Left lung (tissue), 4 donors: ENCODE measurements at regions not wholly inside any gene's neighbourhood (a gene's known extent, or its start where the extent isn't known, plus 50 kb on each side); places are given as distances from the start of the nearest gene placed in this dataset.

ENCODE experiments used
- ATAC-seq: fragments of 200-7000 bp; cut with Tn5 transposase; one replicate; pipeline ENCODE4 v1.9.1; 2020; ENCODE audit warnings: moderate library complexity
- DNase-seq, 4 donors: peaks; one replicate each; pipeline ENCODE4 v3.0.0-alpha.2; 2013 to 2020
- H3K27ac ChIP-seq, 2 donors: fragments of 200-600 bp; sonication (generic) in 1 of 2; one replicate each; pipeline versions ENCODE4 v1.5.0 to v1.8.0; 2020 to 2021
- H3K27me3 ChIP-seq, 2 donors: fragments of 200-600 bp; sonication (generic) in 1 of 2; one replicate each; pipeline versions ENCODE4 v1.5.0 to v1.8.0; 2020 to 2021
- H3K36me3 ChIP-seq, 2 donors: fragments of 200-600 bp; sonication (generic) in 1 of 2; one replicate each; pipeline versions ENCODE4 v1.5.0 to v1.8.0; 2020 to 2021
- H3K4me1 ChIP-seq, 2 donors: fragments of 200-600 bp; one replicate each; pipeline ENCODE4 v1.8.0; 2021
- H3K4me3 ChIP-seq, 2 donors: fragments of 200-600 bp; sonication (generic) in 1 of 2; one replicate each; pipeline versions ENCODE4 v1.5.0 to v1.8.0; 2020 to 2021; ENCODE audit warnings: mild to moderate bottlenecking in 1 of 2
- H3K9me3 ChIP-seq, 2 donors: fragments of 200-600 bp; sonication (generic) in 1 of 2; one replicate each; pipeline versions ENCODE4 v1.5.0 to v1.8.0; 2020 to 2021
- intact Hi-C, 2 donors: fragments of 100-400 bp; cut with DNase I; formaldehyde crosslinking; loops; one replicate each; pipeline versions ENCODE4 v1.11.2 to v1.14.2; 2022
- TF ChIP-seq, protein P1 (sequence below), 2 donors: fragments of 200-600 bp; sonication (generic) in 1 of 2; IDR thresholded peaks; one replicate each; pipeline versions ENCODE4 v1.5.0 to v1.8.0; 2021; ENCODE audit warnings: antibody characterized with exemption in 2 of 2
- donor health status: DM: no; HTN: yes; CAD: no.
- donor health status: DM: no; HTN: no; CAD: no.

DNA sequence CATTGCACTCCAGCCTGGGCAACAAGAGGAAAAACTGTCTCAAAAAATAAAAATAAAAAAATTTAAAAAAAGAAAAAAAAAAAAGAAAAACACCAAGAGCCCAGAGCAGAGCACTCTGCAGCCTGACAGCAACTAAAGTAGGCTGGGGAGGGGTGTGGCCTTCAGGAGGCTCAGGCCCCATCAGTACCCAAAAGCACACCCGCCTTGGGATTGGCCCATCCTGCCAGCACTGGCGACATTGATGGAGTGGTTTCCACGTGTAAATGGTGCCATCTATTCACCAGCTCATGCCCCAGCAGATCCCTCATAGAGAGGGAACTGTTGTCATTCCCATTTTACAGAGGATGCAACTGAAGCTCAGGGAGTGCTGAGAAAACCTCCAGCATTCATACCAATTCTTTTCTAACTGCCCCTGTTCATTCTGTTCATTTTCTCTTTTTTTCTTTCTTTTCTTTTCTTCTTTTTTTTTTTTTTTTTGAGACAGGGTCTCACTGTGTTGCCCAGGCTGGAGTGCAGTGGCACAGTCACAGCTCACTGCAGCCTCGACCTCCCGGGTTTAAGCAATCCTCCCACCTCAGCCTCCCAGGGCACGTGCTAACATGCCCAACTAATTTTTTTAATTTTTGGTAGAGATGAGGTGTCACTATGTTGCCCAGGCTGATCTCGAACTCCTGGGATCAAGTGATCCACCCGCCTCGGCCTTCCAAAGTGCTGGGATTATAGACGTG lies 89.3 kb downstream of the IRF2BPL start:
- intact Hi-C loops = no loop called here

GRCh38 chr14:76938092-76938500 lies 90.4 kb downstream of the IRF2BPL start:
- Histone ChIP-seq H3K4me3 (no peak overlapping the region), H3K9me3 (no peaks in the 10 kb centered on the region), H3K4me1 (peaks cover 0 to 3% of the 10 kb centered on the region in 2 donors), H3K36me3 (no peaks in the 10 kb centered on the region), H3K27me3 (no peaks in the 10 kb centered on the region), H3K27ac (no peak overlapping the region)
- TF ChIP-seq, protein P1, sequence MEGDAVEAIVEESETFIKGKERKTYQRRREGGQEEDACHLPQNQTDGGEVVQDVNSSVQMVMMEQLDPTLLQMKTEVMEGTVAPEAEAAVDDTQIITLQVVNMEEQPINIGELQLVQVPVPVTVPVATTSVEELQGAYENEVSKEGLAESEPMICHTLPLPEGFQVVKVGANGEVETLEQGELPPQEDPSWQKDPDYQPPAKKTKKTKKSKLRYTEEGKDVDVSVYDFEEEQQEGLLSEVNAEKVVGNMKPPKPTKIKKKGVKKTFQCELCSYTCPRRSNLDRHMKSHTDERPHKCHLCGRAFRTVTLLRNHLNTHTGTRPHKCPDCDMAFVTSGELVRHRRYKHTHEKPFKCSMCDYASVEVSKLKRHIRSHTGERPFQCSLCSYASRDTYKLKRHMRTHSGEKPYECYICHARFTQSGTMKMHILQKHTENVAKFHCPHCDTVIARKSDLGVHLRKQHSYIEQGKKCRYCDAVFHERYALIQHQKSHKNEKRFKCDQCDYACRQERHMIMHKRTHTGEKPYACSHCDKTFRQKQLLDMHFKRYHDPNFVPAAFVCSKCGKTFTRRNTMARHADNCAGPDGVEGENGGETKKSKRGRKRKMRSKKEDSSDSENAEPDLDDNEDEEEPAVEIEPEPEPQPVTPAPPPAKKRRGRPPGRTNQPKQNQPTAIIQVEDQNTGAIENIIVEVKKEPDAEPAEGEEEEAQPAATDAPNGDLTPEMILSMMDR (IDR thresholded peaks at IDR 0.05) = no peak
- ATAC-seq = no peak
- no peak for DNase-seq
- intact Hi-C loops = no loop called here

More for the DNA sequence above, 89.3 kb downstream of the IRF2BPL start:
- Histone ChIP-seq H3K4me1 (peaks cover 0 to 3% of the 10 kb centered on the region in 2 donors), H3K36me3 (no peaks in the 10 kb centered on the region), H3K27ac (no peak overlapping the region), H3K27me3 (no peaks in the 10 kb centered on the region), H3K9me3 (no peaks in the 10 kb centered on the region), H3K4me3 (no peak overlapping the region)
- ATAC-seq = no peak
- TF ChIP-seq, protein P1 (IDR thresholded peaks at IDR 0.05) = no peak
- no peak for DNase-seq

DNA sequence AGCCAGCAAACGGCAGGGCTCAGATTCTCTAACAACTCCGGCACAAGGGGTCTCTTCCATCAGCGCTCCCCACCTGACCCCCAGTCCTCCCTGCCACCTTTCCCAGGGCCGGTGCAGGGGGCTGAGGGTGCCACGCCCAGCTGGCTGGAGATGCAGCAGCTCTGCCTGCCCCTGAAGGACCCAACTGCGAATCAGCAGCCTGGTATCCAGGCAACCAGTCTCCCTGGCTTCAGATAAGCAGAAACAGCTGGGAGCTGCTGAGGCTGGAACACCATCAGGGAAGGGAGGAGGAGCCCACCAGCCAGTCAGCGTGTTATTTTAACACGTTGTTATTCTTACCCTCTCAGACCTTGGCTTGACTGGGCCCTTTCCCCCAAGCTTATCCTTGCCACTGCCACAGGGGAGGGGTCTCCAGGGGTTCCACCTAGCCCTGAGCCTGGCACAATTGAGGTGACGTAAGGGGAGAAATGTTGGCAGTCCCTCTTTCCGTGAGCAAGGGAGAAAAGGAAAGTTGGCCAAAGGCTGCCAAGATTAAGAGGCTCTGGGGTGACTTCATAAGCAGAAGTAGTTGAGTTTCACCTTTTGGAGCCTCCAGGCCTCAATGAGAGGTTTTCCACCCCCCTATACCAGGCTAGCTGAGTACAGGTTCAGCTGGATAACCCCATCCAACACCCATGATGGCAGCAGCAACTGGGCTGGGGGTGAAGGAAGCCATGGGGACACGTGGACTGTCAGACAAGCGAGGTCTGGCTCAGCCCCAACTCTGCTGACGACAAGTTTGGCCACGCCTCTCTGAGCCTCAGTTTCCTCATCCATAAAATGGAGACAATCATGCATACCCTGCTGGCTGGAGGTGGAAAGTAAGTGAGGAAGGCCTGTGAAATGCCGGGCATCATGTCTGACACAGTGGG lies 91.1 kb downstream of the IRF2BPL start:
- no peak overlapping the region for H3K4me3 ChIP-seq
- no peaks in the 10 kb centered on the region for H3K27me3 ChIP-seq
- no peaks in the 10 kb centered on the region for H3K36me3 ChIP-seq
- intact Hi-C loops = no loop called here
- TF ChIP-seq, protein P1 (IDR thresholded peaks at IDR 0.05) = no peak
- peak; percentile 73 for ATAC-seq
- DNase-seq = peak in 2 of 4 donors; percentile 88 to 96
- peaks cover 0 to 3% of the 10 kb centered on the region in 2 donors for H3K4me1 ChIP-seq
- H3K9me3 ChIP-seq = no peaks in the 10 kb centered on the region
- H3K27ac ChIP-seq = no peak overlapping the region

DNA sequence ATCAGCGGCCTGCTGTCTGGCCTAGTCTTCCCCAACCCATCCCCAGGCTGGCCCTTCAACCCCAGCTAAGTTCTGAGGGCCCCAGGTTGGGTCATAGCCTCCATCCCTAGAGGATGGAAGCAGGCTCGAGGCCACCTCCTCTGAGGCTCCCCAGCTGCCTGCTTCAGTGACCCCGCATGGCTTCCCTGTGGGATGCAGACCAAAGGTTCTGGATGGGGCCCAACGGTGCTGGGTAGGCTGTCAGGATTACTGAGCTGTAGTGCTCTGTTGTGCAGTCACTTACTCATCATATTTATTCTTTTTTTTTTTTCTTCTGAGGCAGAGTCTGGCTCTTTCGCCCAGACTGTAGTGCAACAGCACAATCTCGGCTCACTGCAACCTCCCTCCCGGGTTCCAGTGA lies 92.0 kb downstream of the IRF2BPL start:
- Histone ChIP-seq H3K4me1 (peaks cover 0 to 3% of the 10 kb centered on the region in 2 donors), H3K9me3 (no peaks in the 10 kb centered on the region), H3K27me3 (no peaks in the 10 kb centered on the region), H3K4me3 (no peak overlapping the region), H3K36me3 (no peaks in the 10 kb centered on the region), H3K27ac (no peak overlapping the region)
- TF ChIP-seq, protein P1 (IDR thresholded peaks at IDR 0.05) = no peak
- no peak for DNase-seq
- intact Hi-C loops = no loop called here
- ATAC-seq = peak; percentile 43

GRCh38 chr14:76933515-76933914 lies 95.0 kb downstream of the IRF2BPL start:
- ATAC-seq = no peak
- peaks cover 0 to 15% of the 10 kb centered on the region in 2 donors for H3K4me1 ChIP-seq
- TF ChIP-seq, protein P1 (IDR thresholded peaks at IDR 0.05) = no peak

More at GRCh38 chr14:76933515-76933914, 95.0 kb downstream of the IRF2BPL start:
- intact Hi-C loops = no loop called here
- no peaks in the 10 kb centered on the region for H3K36me3 ChIP-seq
- no peak for DNase-seq
- H3K9me3 ChIP-seq = no peaks in the 10 kb centered on the region
- H3K4me3 ChIP-seq = no peak overlapping the region
- no peak overlapping the region for H3K27ac ChIP-seq
- no peaks in the 10 kb centered on the region for H3K27me3 ChIP-seq
